GM12892 (cell line): ENCODE measurements at regions not wholly inside any gene's neighbourhood (a gene's known extent, or its start where the extent isn't known, plus 50 kb on each side); places are given as distances from the start of the nearest gene placed in this dataset.

ENCODE experiments used
- POLR2A ChIP-seq: IDR thresholded peaks from 2 replicates; pipeline ENCODE4 v1.6.1; 2011; ENCODE audit warnings: low read depth, low read length, control low read depth
- POLR2AphosphoS5 ChIP-seq: IDR thresholded peaks from 2 replicates; pipeline ENCODE4 v1.6.1; 2011; ENCODE audit warnings: low read depth, low read length, control low read depth
- TAF1 ChIP-seq: IDR thresholded peaks from 2 replicates; pipeline ENCODE4 v1.6.1; 2011; ENCODE audit warnings: low read depth, mild to moderate bottlenecking, control low read depth, low read length, borderline replicate concordance

GRCh38 chr13:97781891-97782305 is 171.6 kb upstream of the IPO5 start:
- TF ChIP-seq POLR2A (no peak), POLR2AphosphoS5 (no peak), TAF1 (no peak)
